GM23338 (cell line): ENCODE measurements at regions not wholly inside any gene's neighbourhood (a gene's known extent, or its start where the extent isn't known, plus 50 kb on each side); places are given as distances from the start of the nearest gene placed in this dataset.

ENCODE experiments used
- ATAC-seq: fragments of 200-7000 bp; cut with Tn5 transposase; 3 replicates; pipeline ENCODE4 v1.9.1; 2020
- DNase-seq: peaks from one replicate; pipeline ENCODE4 v3.0.0-alpha.2; 2015; ENCODE audit warnings: low spot score
- H2AFZ ChIP-seq: fragments of 200-600 bp; sonication (generic); 2 replicates; pipeline ENCODE4 v1.8.0; 2016; ENCODE audit warnings: antibody characterized with exemption, mild to moderate bottlenecking, moderate library complexity
- H3F3A ChIP-seq: fragments of 200-600 bp; sonication (generic); replicated peaks from 2 replicates; pipeline ENCODE4 v1.8.0; 2017; ENCODE audit warnings: antibody characterized with exemption, mixed run types, low read depth
- H3K27ac ChIP-seq: fragments of 200-600 bp; sonication (generic); 2 replicates; pipeline ENCODE4 v1.6.1; 2016; ENCODE audit warnings: low read depth
- H3K27me3 ChIP-seq: fragments of 200-600 bp; sonication (generic); 2 replicates; pipeline ENCODE4 v1.8.0; 2016; ENCODE audit warnings: mild to moderate bottlenecking, mixed run types, moderate library complexity; ENCODE audit not compliant: insufficient read depth
- H3K36me3 ChIP-seq: fragments of 200-600 bp; sonication (generic); 2 replicates; pipeline ENCODE4 v1.8.0; 2016; ENCODE audit warnings: mild to moderate bottlenecking; ENCODE audit not compliant: insufficient read depth
- H3K4me1 ChIP-seq: fragments of 200-600 bp; sonication (generic); 2 replicates; pipeline ENCODE4 v1.8.0; 2016; ENCODE audit warnings: mild to moderate bottlenecking, moderate library complexity; ENCODE audit not compliant: insufficient read depth
- H3K4me2 ChIP-seq: fragments of 200-600 bp; sonication (generic); 2 replicates; pipeline ENCODE4 v1.7.1; 2017; ENCODE audit warnings: mixed run types
- H3K4me3 ChIP-seq: fragments of 200-600 bp; sonication (generic); 2 replicates; pipeline ENCODE4 v1.6.1; 2016; ENCODE audit warnings: mixed run types
- H3K79me2 ChIP-seq: fragments of 200-600 bp; sonication (generic); replicated peaks from 2 replicates; pipeline ENCODE4 v1.8.0; 2017; ENCODE audit warnings: mild to moderate bottlenecking; ENCODE audit not compliant: insufficient read depth
- H3K9me2 ChIP-seq: fragments of 200-600 bp; sonication (generic); 2 replicates; pipeline ENCODE4 v1.8.0; 2017; ENCODE audit not compliant: insufficient read depth
- H4K20me1 ChIP-seq: fragments of 200-600 bp; sonication (generic); replicated peaks from 2 replicates; pipeline ENCODE4 v1.8.0; 2017; ENCODE audit warnings: mild to moderate bottlenecking; ENCODE audit not compliant: insufficient read depth
- H3K27ac Mint-ChIP-seq: 2 replicates; pipeline ENCODE4 v1.8.0; 2020; ENCODE audit warnings: inconsistent platforms, mild to moderate bottlenecking, moderate library complexity, mixed read lengths
- H3K27me3 Mint-ChIP-seq: 3 replicates; pipeline ENCODE4 v1.8.0; 2022; ENCODE audit warnings: low read depth, mild to moderate bottlenecking, moderate library complexity, mixed read lengths, inconsistent platforms; ENCODE audit not compliant: insufficient read depth, poor library complexity
- H3K36me3 Mint-ChIP-seq: 3 replicates; pipeline ENCODE4 v1.8.0; 2021; ENCODE audit warnings: low read depth, mild to moderate bottlenecking, inconsistent platforms, moderate library complexity, mixed read lengths
- H3K4me1 Mint-ChIP-seq: 3 replicates; pipeline ENCODE4 v1.8.0; 2020; ENCODE audit warnings: mild to moderate bottlenecking, inconsistent platforms, mixed read lengths
- H3K4me3 Mint-ChIP-seq: 3 replicates; pipeline ENCODE4 v1.8.0; 2021; ENCODE audit warnings: moderate library complexity, mild to moderate bottlenecking, inconsistent platforms, mixed read lengths
- H3K9me3 Mint-ChIP-seq: 3 replicates; pipeline ENCODE4 v1.8.0; 2020; ENCODE audit warnings: moderate library complexity, mild to moderate bottlenecking, inconsistent platforms, mixed read lengths
- CREB1 ChIP-seq: fragments of 250-450 bp; sonication (Bioruptor Pico); IDR thresholded peaks from 2 replicates; pipeline ENCODE4 v1.5.0; 2020; ENCODE audit warnings: low read depth, mild to moderate bottlenecking, moderate library complexity
- CTCF ChIP-seq, 2 experiments: fragments of 200-600 bp in 1 of 2; sonication (generic) in 1 of 2; conservative IDR thresholded peaks; 2 replicates each; pipeline versions ENCODE4 v1.5.1 to v1.6.1; 2016 to 2017; ENCODE audit warnings: antibody characterized with exemption in 2 of 2, low read depth in 2 of 2, mild to moderate bottlenecking in 2 of 2, moderate library complexity in 1 of 2
- ETS1 ChIP-seq: IDR thresholded peaks from 2 replicates; pipeline ENCODE4 v1.6.1; 2016; ENCODE audit warnings: antibody characterized with exemption
- EZH2 ChIP-seq: fragments of 200-600 bp; sonication (generic); IDR thresholded peaks from one replicate; pipeline ENCODE4 v1.8.0; 2017; ENCODE audit warnings: antibody characterized with exemption, mild to moderate bottlenecking, low read depth; ENCODE audit not compliant: unreplicated experiment
- EZH2phosphoT487 ChIP-seq: fragments of 200-600 bp; sonication (generic); IDR thresholded peaks from one replicate; pipeline ENCODE4 v1.8.1; 2018; ENCODE audit warnings: antibody characterized with exemption; ENCODE audit not compliant: unreplicated experiment
- JUNB ChIP-seq: IDR thresholded peaks from one replicate; pipeline ENCODE4 v1.6.1; 2016; ENCODE audit warnings: antibody characterized with exemption; ENCODE audit not compliant: unreplicated experiment
- NANOG ChIP-seq: IDR thresholded peaks from 2 replicates; pipeline ENCODE4 v1.6.1; 2016; ENCODE audit warnings: antibody characterized with exemption, borderline replicate concordance
- POLR2AphosphoS5 ChIP-seq: IDR thresholded peaks from 2 replicates; pipeline ENCODE4 v1.6.1; 2016; ENCODE audit warnings: antibody characterized with exemption, low read depth
- STAT1 ChIP-seq: IDR thresholded peaks from one replicate; pipeline ENCODE4 v1.6.1; 2016; ENCODE audit warnings: antibody characterized with exemption; ENCODE audit not compliant: unreplicated experiment
- ZNF114 ChIP-seq: fragments of 250-450 bp; sonication (Bioruptor Pico); IDR thresholded peaks from 2 replicates; pipeline ENCODE4 v1.5.0; 2020; ENCODE audit warnings: mild to moderate bottlenecking, moderate library complexity
- ZNF331 ChIP-seq: fragments of 250-450 bp; sonication (Bioruptor Pico); IDR thresholded peaks from 2 replicates; pipeline ENCODE4 v1.5.0; 2020; ENCODE audit warnings: low read depth, mild to moderate bottlenecking, moderate library complexity
- ZNF462 ChIP-seq: fragments of 250-450 bp; sonication (Bioruptor Pico); IDR thresholded peaks from 2 replicates; pipeline ENCODE4 v1.5.0; 2020; ENCODE audit warnings: mild to moderate bottlenecking, moderate library complexity
- TF ChIP-seq, protein P1 (sequence below): IDR thresholded peaks from one replicate; pipeline ENCODE4 v1.6.1; 2018; ENCODE audit warnings: antibody characterized with exemption; ENCODE audit not compliant: unreplicated experiment

DNA sequence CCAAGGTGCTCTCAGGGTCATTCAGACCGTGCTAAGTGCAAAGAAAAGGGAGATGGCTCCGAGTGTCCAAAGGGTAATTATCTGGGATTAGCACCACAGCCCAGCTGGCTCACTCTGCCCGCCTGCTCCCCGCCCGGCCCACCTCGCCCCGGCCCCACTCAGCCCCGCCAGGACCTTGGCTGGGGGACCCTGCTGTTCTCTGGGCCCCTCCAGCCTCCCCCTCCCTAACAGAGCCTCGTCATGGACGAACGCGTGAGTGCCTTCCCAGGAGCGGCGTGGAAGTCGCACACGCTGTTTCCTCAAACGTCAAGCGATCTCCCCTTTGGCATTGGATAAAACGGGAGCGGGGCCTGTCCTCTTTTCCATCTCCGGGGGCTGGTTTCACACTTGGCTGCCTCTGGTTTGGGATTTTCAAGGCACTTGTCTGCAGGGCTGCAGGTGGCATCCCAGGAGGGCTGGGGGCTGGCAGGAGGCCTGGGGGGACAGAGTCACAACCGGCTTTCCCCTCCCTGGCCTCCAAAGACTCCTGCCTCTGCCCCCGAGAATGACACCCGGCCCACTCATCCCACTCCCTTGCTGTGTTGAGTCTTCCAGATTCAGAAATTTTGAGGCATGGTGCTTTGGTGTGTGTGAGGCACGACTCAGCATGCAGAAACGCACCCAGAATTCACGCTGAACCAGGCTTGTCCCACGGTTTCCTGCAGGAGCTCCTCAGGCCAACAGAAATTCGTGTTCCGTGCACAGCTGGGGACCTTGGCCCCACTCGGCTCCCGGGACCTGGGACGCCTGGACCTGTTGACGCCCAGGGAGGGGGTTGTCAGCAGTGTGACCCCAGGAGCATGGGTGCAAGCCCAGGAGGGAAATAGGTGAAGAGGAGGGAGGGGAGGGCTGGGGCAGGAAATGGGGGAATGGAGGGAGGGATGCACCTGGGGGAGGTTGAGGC, 110.0 kb downstream of the PDGFA start:
- Histone ChIP-seq H3K9me2 (no peaks in the 10 kb centered on the region), H3K27me3 (no peaks in the 10 kb centered on the region), H3K36me3 (no peaks in the 10 kb centered on the region), H3K4me2 (no peak overlapping the region), H3K4me3 (no peak overlapping the region), H3K27ac (no peak overlapping the region), H3K4me1 (no peaks in the 10 kb centered on the region), H3F3A (no peaks in the 10 kb centered on the region), H3K79me2 (no peaks in the 10 kb centered on the region), H2AFZ (no peak overlapping the region), H4K20me1 (no peaks in the 10 kb centered on the region)
- Mint-ChIP-seq H3K27ac (no peak overlapping the region), H3K9me3 (no peaks in the 10 kb centered on the region), H3K4me1 (peaks cover 4% of the 10 kb centered on the region), H3K36me3 (no peaks in the 10 kb centered on the region), H3K4me3 (no peak overlapping the region), H3K27me3 (peaks cover 15% of the 10 kb centered on the region)
- ATAC-seq (no peak), DNase-seq (no peak)
- TF ChIP-seq CTCF (conservative IDR thresholded peaks at IDR 0.05; ENCODE audit: low read depth in 2 of 2) (no peak), EZH2phosphoT487 (no peak), ETS1 (no peak), CREB1 (CRISPR knock-in tag) (no peak), ZNF462 (no peak), ZNF331 (no peak), POLR2AphosphoS5 (no peak), EZH2 (no peak), STAT1 (no peak), JUNB (no peak), ZNF114 (CRISPR knock-in tag) (no peak), NANOG (no peak)
- TF ChIP-seq, protein P1, sequence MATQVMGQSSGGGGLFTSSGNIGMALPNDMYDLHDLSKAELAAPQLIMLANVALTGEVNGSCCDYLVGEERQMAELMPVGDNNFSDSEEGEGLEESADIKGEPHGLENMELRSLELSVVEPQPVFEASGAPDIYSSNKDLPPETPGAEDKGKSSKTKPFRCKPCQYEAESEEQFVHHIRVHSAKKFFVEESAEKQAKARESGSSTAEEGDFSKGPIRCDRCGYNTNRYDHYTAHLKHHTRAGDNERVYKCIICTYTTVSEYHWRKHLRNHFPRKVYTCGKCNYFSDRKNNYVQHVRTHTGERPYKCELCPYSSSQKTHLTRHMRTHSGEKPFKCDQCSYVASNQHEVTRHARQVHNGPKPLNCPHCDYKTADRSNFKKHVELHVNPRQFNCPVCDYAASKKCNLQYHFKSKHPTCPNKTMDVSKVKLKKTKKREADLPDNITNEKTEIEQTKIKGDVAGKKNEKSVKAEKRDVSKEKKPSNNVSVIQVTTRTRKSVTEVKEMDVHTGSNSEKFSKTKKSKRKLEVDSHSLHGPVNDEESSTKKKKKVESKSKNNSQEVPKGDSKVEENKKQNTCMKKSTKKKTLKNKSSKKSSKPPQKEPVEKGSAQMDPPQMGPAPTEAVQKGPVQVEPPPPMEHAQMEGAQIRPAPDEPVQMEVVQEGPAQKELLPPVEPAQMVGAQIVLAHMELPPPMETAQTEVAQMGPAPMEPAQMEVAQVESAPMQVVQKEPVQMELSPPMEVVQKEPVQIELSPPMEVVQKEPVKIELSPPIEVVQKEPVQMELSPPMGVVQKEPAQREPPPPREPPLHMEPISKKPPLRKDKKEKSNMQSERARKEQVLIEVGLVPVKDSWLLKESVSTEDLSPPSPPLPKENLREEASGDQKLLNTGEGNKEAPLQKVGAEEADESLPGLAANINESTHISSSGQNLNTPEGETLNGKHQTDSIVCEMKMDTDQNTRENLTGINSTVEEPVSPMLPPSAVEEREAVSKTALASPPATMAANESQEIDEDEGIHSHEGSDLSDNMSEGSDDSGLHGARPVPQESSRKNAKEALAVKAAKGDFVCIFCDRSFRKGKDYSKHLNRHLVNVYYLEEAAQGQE = no peak
